ENCODE measurements at regions not wholly inside any gene's neighbourhood (a gene's known extent, or its start where the extent isn't known, plus 50 kb on each side); places are given as distances from the start of the nearest gene placed in this dataset.
A peak's percentile ranks its signal among the peaks of the same experiment; 100 is the strongest.

GRCh38 chr1:25020851-25021590, 90.9 kb upstream of the RUNX3 start:
- no peak for DNase-seq

- DNase-seq, result no peak
These were observed 90.2 kb upstream of the RUNX3 start for GRCh38 chr1:25020173-25020845.

GRCh38 chr1:25019337-25020172, 89.5 kb upstream of the RUNX3 start:
- no peak for DNase-seq

GRCh38 chr1:25018943-25019336, 88.9 kb upstream of the RUNX3 start:
- DNase-seq, result no peak

- DNase-seq, result no peak
These were observed 88.1 kb upstream of the RUNX3 start for GRCh38 chr1:25018110-25018735.

- DNase-seq, result no peak
These were observed 87.5 kb upstream of the RUNX3 start for GRCh38 chr1:25017436-25018109.

GRCh38 chr1:25012966-25013962, 83.2 kb upstream of the RUNX3 start:
- no peak for DNase-seq

GRCh38 chr1:25011943-25012638, 82.0 kb upstream of the RUNX3 start:
- peak in 2 of 3 experiments; percentile 27 to 65 for DNase-seq

- DNase-seq, result no peak
These were observed 81.2 kb upstream of the RUNX3 start for GRCh38 chr1:25011275-25011674.

- DNase-seq, result no peak
These were observed 79.7 kb upstream of the RUNX3 start for GRCh38 chr1:25009671-25010262.

- DNase-seq, result no peak
These were observed 78.1 kb upstream of the RUNX3 start for GRCh38 chr1:25008192-25008485.

GRCh38 chr1:25007390-25008191, 77.5 kb upstream of the RUNX3 start:
- DNase-seq, result peak in 1 of 3 experiments; percentile 6

- peak in 2 of 3 experiments; percentile 10 to 64 for DNase-seq
These were observed 76.7 kb upstream of the RUNX3 start for GRCh38 chr1:25006770-25007169.

- no peak for DNase-seq
These were observed 74.3 kb upstream of the RUNX3 start for GRCh38 chr1:25004355-25004754.

GRCh38 chr1:25003457-25004190, 73.5 kb upstream of the RUNX3 start:
- DNase-seq, result no peak

GRCh38 chr1:25003000-25003399, 72.9 kb upstream of the RUNX3 start:
- DNase-seq, result no peak

- no peak for DNase-seq
These were observed 71.2 kb upstream of the RUNX3 start for GRCh38 chr1:25001125-25001915.

GRCh38 chr1:24999906-25000305, 69.8 kb upstream of the RUNX3 start:
- DNase-seq, result no peak
